ENCODE measurements at regions not wholly inside any gene's neighbourhood (a gene's known extent, or its start where the extent isn't known, plus 50 kb on each side); places are given as distances from the start of the nearest gene placed in this dataset.
A peak's percentile ranks its signal among the peaks of the same experiment; 100 is the strongest.
"Not testable (repeated sequence)": the region's sequence is repeated elsewhere in the genome, so short reads cannot be mapped to it uniquely, and the experiment has no call there.

DNA sequence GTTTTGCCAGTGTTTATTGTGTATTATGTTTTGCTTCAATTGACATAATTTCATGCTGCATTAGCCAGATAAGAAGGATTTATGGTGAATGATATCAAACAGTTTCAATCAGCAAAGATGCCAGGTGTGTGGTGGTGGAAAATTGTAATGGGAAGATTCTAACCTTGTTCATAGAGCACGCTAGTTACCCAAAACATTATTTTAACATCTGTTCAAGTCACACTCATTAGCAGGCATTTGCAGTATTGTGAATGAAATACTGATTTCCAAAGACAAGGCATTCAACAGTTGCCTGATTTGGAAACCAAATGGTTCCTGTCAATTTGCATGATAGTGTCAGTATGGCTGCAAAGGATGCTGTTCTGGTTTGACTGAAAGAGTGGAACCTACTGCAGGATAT is 129.7 kb downstream of the EPC1 start:
- no peak for DNase-seq (ENCODE audit: low read depth, low spot score)

DNA sequence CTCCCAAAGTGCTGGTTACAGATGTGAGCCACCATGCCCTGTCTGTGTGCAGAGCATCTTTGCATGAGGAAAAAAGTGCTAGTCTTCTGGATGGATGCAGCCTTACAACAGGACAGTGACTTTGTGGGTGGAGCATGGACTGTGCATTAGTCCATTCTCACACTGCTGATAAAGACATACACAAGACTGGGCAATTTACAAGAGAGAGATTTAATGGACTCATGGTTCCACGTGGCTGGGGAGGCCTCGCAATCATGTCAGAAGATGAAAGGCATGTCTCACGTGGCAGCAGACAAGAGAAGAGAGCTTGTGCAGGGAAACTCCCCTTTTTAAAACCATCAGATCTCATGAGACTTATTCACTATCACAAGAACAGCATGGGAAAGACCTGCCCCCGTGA is 133.1 kb downstream of the EPC1 start:
- DNase-seq (ENCODE audit: low read depth, low spot score), result not testable (repeated sequence)

DNA sequence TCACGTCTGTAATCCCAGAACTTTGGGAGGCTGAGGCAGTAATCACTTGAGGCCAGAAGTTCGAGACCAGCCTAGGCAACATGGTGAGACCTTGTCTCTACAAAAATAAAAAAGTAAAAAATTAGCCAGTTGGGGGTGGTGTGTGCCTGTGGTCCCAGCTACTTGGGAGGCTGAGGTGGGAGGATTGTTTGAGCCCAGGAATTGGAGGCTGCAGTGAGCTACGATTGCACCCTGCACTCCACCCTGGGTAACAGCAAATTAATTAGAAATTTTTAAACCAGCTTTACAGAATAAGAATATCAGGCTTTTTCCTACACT is 136.0 kb downstream of the EPC1 start:
- DNase-seq (ENCODE audit: low read depth, low spot score), result no peak

DNA sequence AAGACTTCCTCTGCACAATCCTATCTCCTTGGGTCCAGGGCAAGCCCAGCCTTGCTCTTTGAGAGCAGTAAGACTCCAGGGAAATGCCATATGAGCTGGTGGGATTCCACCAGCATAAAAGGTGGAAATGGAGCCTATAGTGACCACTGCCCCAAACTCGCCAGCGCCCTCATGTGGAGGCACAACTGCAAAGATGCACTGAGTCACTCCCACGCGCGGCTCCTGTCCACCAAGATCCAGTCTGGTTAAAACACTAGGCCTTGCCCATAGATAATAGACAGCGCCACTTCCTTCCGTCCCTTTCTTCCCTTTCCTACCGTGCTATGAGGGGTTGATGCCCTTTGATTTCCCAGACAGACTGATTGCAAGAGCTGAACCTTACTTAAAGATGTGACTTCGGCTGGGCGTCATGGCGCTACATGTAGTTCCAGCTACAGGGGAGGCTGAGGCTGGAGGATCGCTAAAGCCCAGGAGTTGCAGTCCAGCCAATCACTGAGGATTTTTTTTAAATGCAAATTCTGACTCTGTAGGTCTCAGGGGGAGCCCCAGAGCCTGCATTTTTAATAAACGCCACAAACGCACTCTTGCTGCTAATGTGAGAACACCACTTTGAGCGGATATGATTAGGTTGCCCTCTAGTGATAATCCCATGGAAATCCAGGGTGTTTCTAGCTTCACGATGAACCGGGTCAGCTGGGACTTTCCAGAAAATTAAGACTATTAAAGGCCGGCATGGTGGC is 136.5 kb downstream of the EPC1 start:
- no peak for DNase-seq (ENCODE audit: low read depth, low spot score)

DNA sequence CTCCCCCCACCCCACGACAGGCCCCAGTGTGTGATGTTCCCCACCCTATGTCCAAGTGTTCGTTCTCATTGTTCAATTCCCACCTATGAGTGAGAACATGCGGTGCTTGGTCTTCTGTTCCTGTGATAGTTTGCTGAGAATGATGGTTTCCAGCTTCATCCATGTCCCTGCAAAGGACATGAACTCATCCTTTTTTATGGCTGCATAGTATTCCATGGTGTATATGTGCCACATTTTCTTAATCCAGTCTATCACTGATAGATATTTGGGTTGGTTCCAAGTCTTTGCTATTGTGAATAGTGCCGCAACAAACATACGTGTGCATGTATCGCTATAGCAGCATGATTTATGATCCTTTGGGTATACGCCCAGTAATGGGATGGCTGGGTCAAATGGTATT is 139.0 kb downstream of the EPC1 start:
- not testable (repeated sequence) for DNase-seq (ENCODE audit: low read depth, low spot score)

DNA sequence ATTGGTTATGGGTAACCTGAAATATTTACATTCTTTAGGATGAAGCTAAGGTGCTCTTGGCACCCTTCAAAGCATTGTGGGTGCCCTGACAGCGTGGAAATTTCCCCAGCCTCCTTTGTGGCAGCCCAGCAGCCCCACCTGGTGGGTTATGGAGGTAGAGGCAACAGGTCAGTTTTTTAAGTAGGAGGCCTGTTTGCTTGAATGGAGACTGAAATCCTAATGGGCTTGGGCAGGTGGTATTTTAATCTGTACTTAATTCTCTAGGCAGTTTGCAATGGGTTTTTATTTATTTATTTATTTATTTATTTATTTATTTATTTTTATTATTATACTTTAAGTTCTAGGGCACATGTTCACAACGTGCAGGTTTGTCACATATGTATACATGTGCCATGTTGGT is 139.4 kb downstream of the EPC1 start:
- peak; percentile 11 for DNase-seq (ENCODE audit: low read depth, low spot score)

DNA sequence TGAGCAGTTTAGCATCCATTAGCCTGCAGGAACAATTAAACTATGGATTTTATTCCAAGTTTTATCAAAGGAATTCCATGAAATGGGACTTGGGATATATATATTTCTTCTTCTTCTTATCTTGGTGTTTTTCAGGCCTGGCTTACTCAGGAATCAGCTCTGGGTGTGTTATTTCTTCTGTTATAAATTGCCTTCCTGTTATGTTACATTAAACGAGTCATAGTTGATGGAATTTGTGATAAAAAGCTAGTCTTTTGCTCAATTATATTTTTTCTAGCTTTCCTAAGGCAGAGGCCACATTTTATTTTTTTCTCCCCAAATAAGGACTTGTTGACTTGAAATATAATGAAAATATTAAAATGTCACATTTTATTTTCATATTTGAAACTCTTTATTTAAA is 141.3 kb downstream of the EPC1 start:
- DNase-seq (ENCODE audit: low read depth, low spot score), result no peak

DNA sequence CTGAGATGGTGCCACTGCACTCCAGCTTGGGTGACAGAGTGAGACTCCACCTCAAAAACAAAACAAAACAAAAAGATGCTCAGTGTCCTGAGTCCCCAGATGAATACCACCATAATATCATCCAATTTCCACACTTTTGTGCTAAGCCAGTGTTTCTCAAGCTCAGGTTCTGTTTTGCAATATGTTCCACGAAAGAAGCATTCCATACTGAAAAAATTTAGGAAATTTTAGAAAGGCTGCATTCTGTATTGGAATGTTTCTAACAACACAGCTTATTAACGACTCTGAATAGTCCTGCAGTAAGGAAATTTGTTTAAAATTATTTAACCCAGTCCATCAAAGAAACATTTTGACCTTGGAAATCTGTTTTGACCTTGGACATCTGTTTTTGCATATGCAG is 142.4 kb downstream of the EPC1 start:
- DNase-seq (ENCODE audit: low read depth, low spot score), result no peak

DNA sequence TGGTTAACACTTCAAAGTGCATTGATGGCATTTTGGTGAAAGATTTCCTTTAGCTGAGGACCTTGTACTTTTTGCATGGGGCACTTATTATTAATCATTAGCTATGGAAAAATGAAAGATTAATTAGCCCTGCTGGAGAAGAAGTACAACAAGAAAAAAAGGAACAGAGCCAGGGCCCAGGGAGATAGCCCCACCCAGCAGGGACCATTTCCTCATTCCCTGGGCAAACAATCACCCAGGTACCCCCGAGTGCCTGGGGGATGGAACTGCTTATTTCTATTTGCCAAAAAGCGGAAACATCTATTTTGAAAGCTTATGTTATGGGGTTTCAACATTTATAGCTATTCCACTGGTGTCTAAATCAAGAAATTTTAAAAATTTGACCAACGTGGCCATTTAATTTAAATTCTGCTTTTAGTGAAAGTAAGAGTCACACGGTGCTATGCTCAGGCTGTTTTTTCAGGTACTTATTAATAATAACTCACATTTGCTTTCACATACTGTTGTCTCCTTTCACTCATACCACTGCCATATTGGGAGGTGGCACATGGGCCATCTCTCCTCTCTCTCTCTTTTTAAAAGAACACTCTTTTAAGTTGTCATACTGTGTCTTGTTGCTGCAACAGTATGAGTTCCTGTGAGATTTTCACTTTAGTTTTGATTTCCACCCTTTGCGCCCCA is 143.6 kb upstream of the KIF5B start:
- DNase-seq (ENCODE audit: low read depth, low spot score), result no peak

DNA sequence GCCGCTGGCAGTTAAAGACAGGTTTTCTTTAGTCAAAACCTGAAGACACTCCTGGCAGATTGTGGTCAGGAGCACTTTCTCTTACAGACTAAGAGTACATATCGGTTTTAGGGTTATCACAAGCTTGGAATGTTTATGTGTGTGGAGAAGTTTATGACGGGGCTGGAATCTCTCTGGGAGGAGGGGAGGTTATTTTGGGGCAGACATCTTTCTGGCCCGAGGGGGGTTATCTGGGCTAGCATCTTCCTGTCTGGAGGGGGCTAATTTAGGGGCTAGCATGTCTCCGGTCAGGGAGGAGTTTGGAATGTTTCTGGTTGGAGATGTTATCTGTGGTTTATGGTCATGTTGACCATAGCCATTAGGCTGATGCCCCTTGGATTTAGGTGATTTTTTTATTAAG is 141.2 kb upstream of the KIF5B start:
- DNase-seq (ENCODE audit: low read depth, low spot score), result no peak

DNA sequence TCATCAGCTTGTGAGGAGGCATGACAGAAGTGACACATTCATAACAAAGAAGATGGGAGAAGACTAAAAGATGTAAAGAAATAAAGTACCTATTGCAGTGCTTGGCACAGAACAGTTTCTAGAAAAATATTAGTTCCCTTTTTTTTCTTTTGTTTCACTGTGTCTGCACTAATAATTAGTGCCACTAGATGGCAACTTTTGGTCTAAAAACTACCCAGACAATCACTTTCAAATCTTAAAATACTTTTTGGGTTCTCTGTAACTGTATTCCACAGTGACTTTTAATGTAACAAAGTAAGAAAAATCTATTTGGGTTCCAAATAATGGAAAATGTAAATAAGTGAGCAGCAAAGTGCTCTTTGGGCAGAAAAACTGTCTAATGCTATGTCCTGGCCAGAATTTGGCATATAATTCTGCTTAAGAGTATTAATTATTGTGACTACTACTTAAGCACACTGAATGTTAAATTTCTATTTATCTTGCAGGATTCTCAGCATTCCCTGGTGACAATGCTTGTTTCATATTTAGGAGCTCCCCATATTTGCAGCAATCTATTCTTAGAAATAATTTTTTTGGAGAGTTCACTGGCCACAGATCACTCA is 134.8 kb upstream of the KIF5B start:
- DNase-seq (ENCODE audit: low read depth, low spot score), result no peak

DNA sequence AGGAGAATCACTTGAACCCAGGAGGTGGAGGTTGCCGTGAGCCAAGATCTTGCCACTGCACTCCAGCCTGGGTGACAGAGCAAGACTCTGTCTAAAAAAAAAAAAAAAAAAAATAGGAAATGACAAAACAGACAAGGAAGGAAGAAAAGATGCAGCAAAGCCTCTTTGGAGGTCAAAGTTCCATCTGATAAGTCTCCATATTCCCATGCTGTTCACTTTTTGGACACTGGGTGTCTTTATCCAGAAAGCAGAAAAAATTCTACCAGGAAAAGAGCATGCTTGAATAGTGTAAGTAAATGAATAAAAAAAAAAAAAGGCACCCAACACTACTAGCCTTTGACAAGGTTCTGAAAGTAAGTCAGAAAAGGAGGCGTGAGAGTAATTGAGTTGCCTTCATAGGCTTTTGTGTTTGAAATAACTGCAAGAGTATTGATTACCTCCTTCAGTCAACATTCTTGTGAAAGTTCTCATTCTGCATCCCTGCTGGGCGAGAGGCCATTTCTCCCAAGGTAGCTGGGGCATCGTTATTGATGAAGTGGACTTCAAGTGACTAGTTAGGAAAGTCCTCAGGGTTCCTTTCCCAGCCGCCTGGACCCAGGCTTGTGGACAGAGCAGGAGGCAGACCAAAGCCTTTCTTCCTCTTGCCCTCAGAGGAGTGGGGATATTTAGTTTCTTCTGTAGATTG is 133.3 kb upstream of the KIF5B start:
- no peak for DNase-seq (ENCODE audit: low read depth, low spot score)

DNA sequence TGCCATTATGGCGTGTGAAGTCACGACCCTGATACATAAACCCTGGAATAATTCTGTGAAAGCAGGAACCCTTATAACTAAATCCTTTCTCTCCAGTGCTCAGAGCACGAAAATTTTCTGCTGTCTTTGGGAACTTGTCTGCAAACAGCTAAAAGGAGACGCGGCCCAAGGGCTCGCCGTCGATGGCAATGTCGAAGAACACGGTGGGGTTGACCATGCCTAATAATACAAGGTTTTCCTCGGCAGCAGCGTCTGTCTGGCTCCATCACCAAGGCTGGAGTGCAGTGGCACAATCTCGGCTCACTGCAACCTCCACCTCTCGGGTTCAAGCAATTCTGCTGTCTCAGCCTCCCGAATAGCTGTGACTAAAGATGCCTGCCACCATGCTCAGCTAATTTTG is 132.4 kb upstream of the KIF5B start:
- not testable (repeated sequence) for DNase-seq (ENCODE audit: low read depth, low spot score)

DNA sequence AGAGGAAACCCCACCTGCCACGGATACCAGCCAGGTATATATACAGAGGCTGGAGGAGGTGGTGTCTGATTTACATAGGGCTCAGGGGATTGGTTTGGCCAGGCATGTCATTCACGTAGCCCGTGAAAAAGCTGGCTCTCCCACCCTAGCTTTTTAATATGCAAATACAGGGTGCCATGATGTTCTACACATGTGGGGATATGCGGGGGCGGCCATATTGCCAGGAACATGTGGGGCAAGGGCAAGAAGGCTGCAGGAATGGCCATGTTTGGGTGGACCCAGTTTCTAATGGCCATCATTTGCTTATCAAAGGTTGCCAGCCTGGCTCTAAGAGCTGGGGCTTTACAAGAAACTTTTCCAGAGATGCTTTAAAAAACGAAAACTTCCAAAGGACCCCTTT is 131.5 kb upstream of the KIF5B start:
- no peak for DNase-seq (ENCODE audit: low read depth, low spot score)

DNA sequence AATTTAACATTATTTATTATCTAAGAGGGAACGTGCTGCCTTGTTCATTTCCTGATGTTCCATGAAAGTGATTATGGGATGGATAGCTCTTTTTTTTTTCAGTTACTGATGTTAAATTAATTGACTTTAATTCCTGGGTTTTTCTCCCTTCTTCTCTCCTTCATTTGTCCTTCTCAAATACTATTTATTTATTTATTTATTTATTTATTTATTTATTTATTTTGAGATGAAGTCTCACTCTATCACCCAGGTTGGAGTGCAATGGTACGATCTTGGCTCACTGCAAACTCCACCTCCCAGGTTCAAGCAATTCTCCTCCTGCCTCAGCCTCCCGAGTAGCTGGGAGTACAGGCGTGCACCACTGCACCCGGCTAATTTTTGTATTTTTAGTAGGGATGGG is 127.4 kb upstream of the KIF5B start:
- DNase-seq (ENCODE audit: low read depth, low spot score), result not testable (repeated sequence)

DNA sequence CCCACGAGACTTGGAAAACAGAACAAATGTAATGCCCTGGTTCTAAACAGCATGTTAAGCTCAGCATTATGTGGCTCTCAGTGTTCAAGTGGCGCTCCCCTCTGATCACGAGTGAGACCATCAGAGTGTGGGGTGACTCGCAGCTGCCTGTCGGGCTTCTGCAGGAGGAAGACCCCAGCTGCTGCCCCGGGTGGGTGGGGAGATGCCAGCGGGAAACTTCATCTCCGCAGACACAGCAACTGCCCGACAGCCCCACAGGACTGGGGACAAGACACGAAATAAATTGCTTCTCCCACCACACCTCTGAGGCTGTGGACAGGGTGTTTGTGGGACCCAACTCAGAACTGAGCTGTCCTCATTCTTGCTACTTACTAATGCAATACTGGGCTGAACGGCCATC is 126.3 kb upstream of the KIF5B start:
- no peak for DNase-seq (ENCODE audit: low read depth, low spot score)

DNA sequence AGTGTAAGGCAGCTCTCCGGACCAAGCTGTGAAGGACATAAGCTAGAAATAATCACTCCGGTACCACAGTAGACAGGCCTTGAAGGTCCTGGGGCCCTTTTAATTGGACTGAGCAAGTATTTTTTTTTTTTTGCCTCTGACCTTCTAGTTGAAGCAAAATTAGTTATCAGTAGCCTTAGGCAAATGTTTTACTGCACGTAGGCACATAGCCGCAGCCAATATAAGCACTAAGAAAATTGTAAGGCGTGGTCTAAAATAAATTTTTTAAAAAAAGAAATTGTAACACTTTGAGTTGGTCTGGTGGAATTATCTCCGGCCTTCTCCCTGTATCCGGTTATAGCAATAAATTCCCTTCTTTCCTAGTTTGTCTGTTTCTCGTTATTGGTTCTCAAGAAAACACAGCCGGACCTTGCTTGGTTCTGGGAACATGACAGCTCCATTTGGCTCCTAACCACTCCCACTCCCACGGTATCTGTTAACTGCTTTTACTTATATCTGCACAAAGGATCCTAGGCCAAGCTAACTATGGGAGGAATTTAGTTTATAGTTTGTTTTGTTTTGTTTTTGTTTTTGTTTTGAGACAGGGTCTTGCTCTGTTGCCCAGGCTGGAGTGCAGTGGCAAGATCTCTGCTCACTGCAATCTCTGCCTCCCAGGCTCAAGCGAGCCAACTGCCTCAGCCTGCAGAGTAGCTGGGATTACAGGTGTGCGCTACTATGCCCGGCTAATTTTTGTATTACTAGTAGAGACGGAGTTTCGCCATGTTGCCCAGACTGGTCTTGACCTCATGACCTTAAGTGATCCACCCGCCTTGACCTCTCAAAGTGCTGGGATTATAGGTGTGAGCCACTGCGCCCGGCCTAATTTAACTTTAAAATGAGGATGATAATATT is 124.4 kb upstream of the KIF5B start:
- no peak for DNase-seq (ENCODE audit: low read depth, low spot score)

DNA sequence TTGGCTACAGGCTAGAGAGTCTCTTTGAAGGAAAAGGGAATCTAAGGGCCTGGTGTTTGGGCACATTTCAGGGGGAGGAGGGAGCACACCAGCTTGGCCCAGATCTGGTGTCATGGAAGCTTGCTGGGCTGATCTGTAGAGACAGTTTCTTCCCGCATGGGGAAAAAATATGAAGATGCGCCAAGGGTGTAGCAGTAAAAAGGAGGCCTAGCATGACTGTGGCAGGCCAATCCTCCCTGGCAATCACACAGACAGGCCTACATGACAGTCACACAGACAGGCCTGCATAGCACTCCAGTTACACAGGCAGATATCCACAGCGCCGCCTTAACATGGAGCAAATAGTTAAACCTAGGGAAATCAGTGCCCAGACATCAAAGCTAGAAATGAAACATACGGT is 123.6 kb upstream of the KIF5B start:
- DNase-seq (ENCODE audit: low read depth, low spot score), result no peak

DNA sequence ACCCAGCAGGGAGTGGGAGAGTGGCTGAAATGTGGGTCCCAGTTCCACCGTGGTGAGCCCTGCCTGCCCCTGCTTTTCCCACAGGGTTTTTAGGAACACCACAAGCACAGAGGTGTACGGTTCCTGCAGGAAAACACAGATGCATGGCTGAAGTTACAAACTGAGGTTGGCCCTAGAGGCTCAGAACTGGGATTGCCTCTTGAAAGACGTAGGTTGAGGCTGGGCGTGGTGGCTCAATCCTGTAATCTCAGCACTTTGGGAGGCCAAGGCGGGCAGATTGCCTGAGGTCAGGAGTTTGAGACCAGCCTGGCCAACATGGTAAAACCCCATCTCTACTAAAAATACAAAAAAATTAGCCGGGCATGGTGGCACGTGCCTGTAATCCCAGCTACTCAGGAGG is 121.4 kb upstream of the KIF5B start:
- not testable (repeated sequence) for DNase-seq (ENCODE audit: low read depth, low spot score)

DNA sequence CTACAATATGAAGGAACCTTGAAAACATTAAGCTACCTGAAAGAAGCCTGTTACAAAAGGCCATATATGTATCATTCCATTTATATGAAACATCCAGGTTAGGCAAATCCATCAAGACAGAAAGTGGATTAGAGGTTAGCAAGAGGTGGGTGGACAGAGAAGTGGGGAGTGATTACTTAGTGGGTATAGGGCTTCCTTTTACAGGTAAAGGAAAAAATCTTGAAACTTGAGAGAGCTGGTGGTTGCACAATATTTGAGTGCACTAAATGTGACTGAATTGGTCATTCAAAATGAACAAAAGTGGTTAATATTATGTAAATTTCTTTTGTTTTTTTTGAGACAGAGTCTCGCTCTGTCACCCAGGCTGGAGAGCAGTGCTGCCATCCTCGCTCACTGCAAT is 119.4 kb upstream of the KIF5B start:
- DNase-seq (ENCODE audit: low read depth, low spot score), result no peak

DNA sequence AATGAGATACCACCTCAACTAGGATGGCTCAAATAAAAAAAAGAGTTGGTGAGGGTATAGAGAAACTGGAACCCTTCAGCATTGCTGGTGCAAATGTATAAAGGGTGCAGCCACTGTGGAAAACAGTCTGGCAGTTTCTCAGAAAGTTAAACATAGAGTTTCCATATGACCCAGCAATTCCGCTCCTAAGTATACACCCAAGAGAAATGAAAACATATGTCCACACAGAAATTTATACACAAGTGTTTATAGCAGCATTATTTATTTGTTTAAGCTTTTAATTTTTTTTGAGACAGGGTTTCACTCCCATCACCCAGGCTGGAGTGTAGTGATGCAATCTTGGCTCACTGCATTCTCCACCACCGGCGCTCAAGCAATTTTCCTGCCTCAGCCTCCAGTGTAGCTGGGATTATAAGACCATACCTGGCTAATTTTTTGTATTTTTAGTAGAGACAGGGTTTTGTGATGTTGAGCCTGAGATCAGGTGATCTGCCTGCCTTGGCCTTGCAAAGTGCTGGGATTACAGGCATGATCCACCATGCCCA is 118.2 kb upstream of the KIF5B start:
- DNase-seq (ENCODE audit: low read depth, low spot score), result no peak
